HCT116 (cell line): ENCODE measurements at regions not wholly inside any gene's neighbourhood (a gene's known extent, or its start where the extent isn't known, plus 50 kb on each side); places are given as distances from the start of the nearest gene placed in this dataset.

Experiments
- ATAC-seq: fragments of 200-7000 bp; cut with Tn5 transposase; 2 replicates; pipeline ENCODE4 v1.9.1; 2020; ENCODE audit warnings: mild to moderate bottlenecking, moderate library complexity
- BruUV-seq: library from RNA; stranded (reverse); fragments of 400-500 nt; replicated peaks from 2 replicates; lab custom pipeline; 2021; lab: Mats Ljungman, UMichigan
- CTCF ChIA-PET: fragments of 300-600 bp; sonication (Branson Sonifier 250); formaldehyde crosslinking; loops from one replicate; lab custom pipeline; 2021; ENCODE audit warnings: antibody characterized with exemption; lab: Charles Lee
- POLR2A ChIA-PET: fragments of 300-600, 350-600 bp; sonication (Branson Sonifier 250); formaldehyde crosslinking; loops from one replicate; lab custom pipeline; 2021; ENCODE audit warnings: antibody characterized with exemption; lab: Charles Lee
- RAD21 ChIA-PET, 2 experiments: fragments of 300-600 bp; sonication (Branson Sonifier 250); formaldehyde crosslinking; loops; one replicate each; lab custom pipeline; 2023; ENCODE audit warnings: low total read pairs in 2 of 2; ENCODE audit not compliant: uncharacterized antibody in 2 of 2, unreplicated experiment in 2 of 2, low non-redundant PET in 1 of 2; lab: Charles Lee
- DNase-seq: peaks from one replicate; pipeline ENCODE4 v3.0.0-alpha.2; 2010; ENCODE audit warnings: low read depth, low spot score
- H2AFZ ChIP-seq: fragments of 200-600 bp; shearing (Covaris generic), sonication (generic); 2 replicates; pipeline ENCODE4 v1.6.1; 2017; ENCODE audit warnings: low read depth, mixed run types, mixed read lengths, antibody characterized with exemption, low read length; ENCODE audit not compliant: poor library complexity, severe bottlenecking
- H3K27ac ChIP-seq: 2 replicates; pipeline ENCODE4 v1.5.1; 2012; ENCODE audit warnings: low read depth, low read length
- H3K27me3 ChIP-seq: fragments of 200-600 bp; sonication (generic); 2 replicates; pipeline ENCODE4 v1.6.1; 2016; ENCODE audit warnings: mixed run types, low read length, mixed read lengths; ENCODE audit not compliant: insufficient read depth
- H3K36me3 ChIP-seq, 2 experiments: fragments of 200-500 bp in 1 of 2; fragments of 200-600 bp in 1 of 2; sonication (Bioruptor generic) in 1 of 2; sonication (generic) in 1 of 2; 2 replicates each; pipeline versions ENCODE4 v1.5.1 to v1.6.1; 2014 to 2016; ENCODE audit warnings: low read length in 2 of 2, inconsistent platforms in 1 of 2, mixed read lengths in 1 of 2, mixed run types in 1 of 2; ENCODE audit not compliant: insufficient read depth in 2 of 2, control insufficient read depth in 1 of 2
- H3K4me1 ChIP-seq, 2 experiments: fragments of 200-600 bp in 1 of 2; sonication (generic) in 1 of 2; 2 replicates each; pipeline versions ENCODE4 v1.5.1 to v1.6.1; 2012 to 2017; ENCODE audit warnings: low read length in 2 of 2, inconsistent platforms in 1 of 2, mild to moderate bottlenecking in 1 of 2, mixed read lengths in 1 of 2, mixed run types in 1 of 2, moderate library complexity in 1 of 2; ENCODE audit not compliant: insufficient read depth in 2 of 2, control insufficient read depth in 1 of 2
- H3K4me2 ChIP-seq: fragments of 200-600 bp; sonication (generic); 2 replicates; pipeline ENCODE4 v1.6.1; 2017; ENCODE audit warnings: mixed run types, low read length, mixed read lengths
- H3K4me3 ChIP-seq, 2 experiments: fragments of 200-600 bp in 1 of 2; sonication (generic) in 1 of 2; replicated peaks in 1 of 2; 2 replicates each; pipeline ENCODE4 v1.5.1; 2011 to 2016; ENCODE audit warnings: low read length in 2 of 2, control low read depth in 1 of 2, low read depth in 1 of 2, mild to moderate bottlenecking in 1 of 2, mixed read lengths in 1 of 2, mixed run types in 1 of 2
- H3K79me2 ChIP-seq: fragments of 200-600 bp; sonication (generic); 2 replicates; pipeline ENCODE4 v1.6.1; 2017; ENCODE audit warnings: mild to moderate bottlenecking, mixed run types, low read length, moderate library complexity, mixed read lengths; ENCODE audit not compliant: insufficient read depth
- H3K9ac ChIP-seq: fragments of 200-600 bp; sonication (generic); 2 replicates; pipeline ENCODE4 v1.6.1; 2016; ENCODE audit warnings: low read length, mixed read lengths
- H3K9me2 ChIP-seq: fragments of 200-600 bp; sonication (generic), shearing (Covaris generic); 2 replicates; pipeline ENCODE4 v1.6.1; 2017; ENCODE audit warnings: mixed run types, mild to moderate bottlenecking, moderate library complexity; ENCODE audit not compliant: insufficient read depth
- H3K9me3 ChIP-seq, 2 experiments: fragments of 200-500 bp in 1 of 2; fragments of 200-600 bp in 1 of 2; sonication (Bioruptor generic) in 1 of 2; sonication (generic) in 1 of 2; 2 replicates each; pipeline ENCODE4 v1.6.1; 2014 to 2017; ENCODE audit warnings: low read length in 2 of 2, mixed read lengths in 2 of 2, inconsistent platforms in 1 of 2, low read depth in 1 of 2, mild to moderate bottlenecking in 1 of 2, mixed run types in 1 of 2, moderate library complexity in 1 of 2; ENCODE audit not compliant: control insufficient read depth in 1 of 2, insufficient read depth in 1 of 2
- H4K20me1 ChIP-seq: fragments of 200-600 bp; sonication (generic), shearing (Covaris generic); 2 replicates; pipeline ENCODE4 v1.6.1; 2017; ENCODE audit warnings: mixed run types, mild to moderate bottlenecking, moderate library complexity; ENCODE audit not compliant: insufficient read depth
- ATF3 ChIP-seq: IDR thresholded peaks from 2 replicates; pipeline ENCODE4 v1.6.1; 2012
- CBX3 ChIP-seq: IDR thresholded peaks from 2 replicates; pipeline ENCODE4 v1.6.1; 2012; ENCODE audit warnings: low read depth
- CEBPB ChIP-seq: IDR thresholded peaks from 2 replicates; pipeline ENCODE4 v1.6.1; 2012; ENCODE audit warnings: low read depth
- CTCF ChIP-seq, 3 experiments: fragments of 200-600 bp in 1 of 3; sonication (generic) in 1 of 3; IDR thresholded peaks in 2 of 3; conservative IDR thresholded peaks in 1 of 3; 2 replicates each; pipeline ENCODE4 v1.5.1; 2012 to 2017; ENCODE audit warnings: low read depth in 2 of 3, low read length in 2 of 3, antibody characterized with exemption in 1 of 3, borderline replicate concordance in 1 of 3, control low read depth in 1 of 3, mild to moderate bottlenecking in 1 of 3, mixed read lengths in 1 of 3, mixed run types in 1 of 3, moderate library complexity in 1 of 3; ENCODE audit not compliant: insufficient read depth in 1 of 3
- EGR1 ChIP-seq: IDR thresholded peaks from 2 replicates; pipeline ENCODE4 v1.6.1; 2012; ENCODE audit warnings: low read depth
- ELF1 ChIP-seq: IDR thresholded peaks from 2 replicates; pipeline ENCODE4 v1.6.1; 2012; ENCODE audit warnings: low read depth, borderline replicate concordance
- EZH2 ChIP-seq: fragments of 200-600 bp; sonication (generic); IDR thresholded peaks from 2 replicates; pipeline ENCODE4 v1.6.1; 2017; ENCODE audit warnings: antibody characterized with exemption, mixed run types
- FOSL1 ChIP-seq: IDR thresholded peaks from 2 replicates; pipeline ENCODE4 v1.6.1; 2012; ENCODE audit warnings: low read depth
- JUND ChIP-seq: IDR thresholded peaks from 2 replicates; pipeline ENCODE4 v1.6.1; 2012
- POLR2A ChIP-seq: IDR thresholded peaks from 2 replicates; pipeline ENCODE4 v1.7.0; 2011; ENCODE audit warnings: borderline replicate concordance; ENCODE audit not compliant: insufficient read depth, insufficient read length; ENCODE audit errors: extremely low read depth
- POLR2AphosphoS5 ChIP-seq: IDR thresholded peaks from 2 replicates; pipeline ENCODE4 v1.6.1; 2011; ENCODE audit warnings: mild to moderate bottlenecking, low read depth, low read length, moderate library complexity
- RAD21 ChIP-seq: IDR thresholded peaks from 2 replicates; pipeline ENCODE4 v1.6.1; 2012; ENCODE audit warnings: low read depth, mild to moderate bottlenecking
- SP1 ChIP-seq: IDR thresholded peaks from 2 replicates; pipeline ENCODE4 v1.6.1; 2012; ENCODE audit warnings: low read depth
- SRF ChIP-seq: IDR thresholded peaks from 2 replicates; pipeline ENCODE4 v1.6.1; 2012; ENCODE audit warnings: low read depth
- TCF7L2 ChIP-seq: IDR thresholded peaks from 2 replicates; pipeline ENCODE4 v1.7.0; 2011; ENCODE audit warnings: borderline replicate concordance, inconsistent platforms; ENCODE audit not compliant: insufficient read depth, insufficient read length; ENCODE audit errors: extremely low read depth
- YY1 ChIP-seq: IDR thresholded peaks from 2 replicates; pipeline ENCODE4 v1.6.1; 2011; ENCODE audit warnings: low read length, low read depth, moderate library complexity, mild to moderate bottlenecking; ENCODE audit not compliant: insufficient replicate concordance; ENCODE audit errors: extremely low read depth
- ZFX ChIP-seq: fragments of 450-650 bp; IDR thresholded peaks from 2 replicates; pipeline ENCODE4 v1.6.1; 2017
- intact Hi-C: fragments of 100-400 bp; cut with micrococcal nuclease; formaldehyde crosslinking; loops from 2 replicates; pipeline ENCODE4 v1.10.0; 2022
- TF ChIP-seq, protein P1 (sequence below): IDR thresholded peaks from 2 replicates; pipeline ENCODE4 v1.6.1; 2011; ENCODE audit warnings: mild to moderate bottlenecking, low read length, moderate library complexity; ENCODE audit not compliant: insufficient replicate concordance; ENCODE audit errors: extremely low read depth

DNA sequence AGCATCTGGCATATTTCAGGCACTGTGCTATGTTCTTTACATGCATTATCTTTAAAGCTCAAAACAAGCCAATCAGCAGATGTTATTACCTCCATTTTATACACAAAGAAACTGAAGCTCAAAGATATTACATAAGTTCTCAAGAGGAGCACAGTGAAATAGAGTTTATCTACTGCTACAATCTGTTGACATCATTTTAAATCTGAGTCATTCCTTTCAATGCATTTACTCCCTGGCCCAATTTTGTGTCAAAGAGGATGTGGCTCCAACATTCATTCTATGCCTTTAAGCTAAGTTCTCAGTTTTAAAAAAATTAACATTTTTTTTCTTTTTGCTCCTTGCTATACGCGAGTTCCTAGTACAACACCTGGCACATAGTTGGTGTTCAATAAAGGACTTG lies 486.3 kb upstream of the ZNF462 start:
- Histone ChIP-seq H2AFZ (no peak overlapping the region), H3K36me3 (no peaks in the 10 kb centered on the region), H3K9ac (no peak overlapping the region), H3K4me3 (no peak overlapping the region), H3K27ac (no peak overlapping the region), H3K4me1 (no peaks in the 10 kb centered on the region), H3K9me2 (no peaks in the 10 kb centered on the region), H3K9me3 (no peaks in the 10 kb centered on the region), H3K4me2 (no peak overlapping the region), H4K20me1 (no peaks in the 10 kb centered on the region), H3K79me2 (no peaks in the 10 kb centered on the region), H3K27me3 (no peaks in the 10 kb centered on the region)
- no TSS peak for BruUV-seq
- ChIA-PET CTCF (no interaction called here), RAD21 (no interaction called here), POLR2A (no interaction called here)
- intact Hi-C loops = no loop called here
- no peak for DNase-seq
- no peak for TF ChIP-seq ZFX
- TF ChIP-seq CTCF (IDR thresholded peaks at IDR 0.05 in 2 of 3, conservative IDR thresholded peaks at IDR 0.05 in 1 of 3; ENCODE audit: borderline replicate concordance in 1 of 3, insufficient read depth in 1 of 3, low read depth in 2 of 3, low read length in 2 of 3) = no peak
- no peak for TF ChIP-seq RAD21
- TF ChIP-seq, protein P1, sequence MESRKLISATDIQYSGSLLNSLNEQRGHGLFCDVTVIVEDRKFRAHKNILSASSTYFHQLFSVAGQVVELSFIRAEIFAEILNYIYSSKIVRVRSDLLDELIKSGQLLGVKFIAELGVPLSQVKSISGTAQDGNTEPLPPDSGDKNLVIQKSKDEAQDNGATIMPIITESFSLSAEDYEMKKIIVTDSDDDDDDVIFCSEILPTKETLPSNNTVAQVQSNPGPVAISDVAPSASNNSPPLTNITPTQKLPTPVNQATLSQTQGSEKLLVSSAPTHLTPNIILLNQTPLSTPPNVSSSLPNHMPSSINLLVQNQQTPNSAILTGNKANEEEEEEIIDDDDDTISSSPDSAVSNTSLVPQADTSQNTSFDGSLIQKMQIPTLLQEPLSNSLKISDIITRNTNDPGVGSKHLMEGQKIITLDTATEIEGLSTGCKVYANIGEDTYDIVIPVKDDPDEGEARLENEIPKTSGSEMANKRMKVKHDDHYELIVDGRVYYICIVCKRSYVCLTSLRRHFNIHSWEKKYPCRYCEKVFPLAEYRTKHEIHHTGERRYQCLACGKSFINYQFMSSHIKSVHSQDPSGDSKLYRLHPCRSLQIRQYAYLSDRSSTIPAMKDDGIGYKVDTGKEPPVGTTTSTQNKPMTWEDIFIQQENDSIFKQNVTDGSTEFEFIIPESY = no peak
- TF ChIP-seq EGR1 = no peak
- TF ChIP-seq YY1 = no peak
- no peak for TF ChIP-seq EZH2
- TF ChIP-seq POLR2AphosphoS5 = no peak
- TF ChIP-seq ELF1 = no peak
- no peak for TF ChIP-seq POLR2A
- TF ChIP-seq SRF = no peak
- TF ChIP-seq FOSL1 = no peak
- TF ChIP-seq CEBPB = no peak
- no peak for TF ChIP-seq JUND
- no peak for TF ChIP-seq SP1
- TF ChIP-seq ATF3 = no peak
- no peak for TF ChIP-seq TCF7L2
- no peak for TF ChIP-seq CBX3
- ATAC-seq = no peak
